Uterus (tissue), 3 donors: ENCODE measurements at regions not wholly inside any gene's neighbourhood (a gene's known extent, or its start where the extent isn't known, plus 50 kb on each side); places are given as distances from the start of the nearest gene placed in this dataset.

Experiments
- DNase-seq, 2 donors: peaks; one replicate each; pipeline ENCODE4 v3.0.0-alpha.2; 2019 to 2020
- H3K27ac ChIP-seq, 2 donors: fragments of 200-600 bp; sonication (generic); 1 replicate in 1 of 2; 2 replicates in 1 of 2; pipeline ENCODE4 v1.5.1; 2016 to 2018
- H3K27me3 ChIP-seq, 2 donors: fragments of 200-600 bp; sonication (generic); one replicate each; pipeline ENCODE4 v1.5.1; 2018 to 2019; ENCODE audit warnings: control low read depth in 1 of 2
- H3K36me3 ChIP-seq, 2 donors: fragments of 200-600 bp; sonication (generic); one replicate each; pipeline ENCODE4 v1.5.1; 2019; ENCODE audit warnings: control low read depth in 1 of 2
- H3K4me1 ChIP-seq, 2 donors: fragments of 200-600 bp; sonication (generic); one replicate each; pipeline ENCODE4 v1.5.1; 2018 to 2019; ENCODE audit warnings: control low read depth in 1 of 2
- H3K4me3 ChIP-seq, 2 donors: fragments of 200-600 bp; sonication (generic); 1 replicate in 1 of 2; 2 replicates in 1 of 2; pipeline ENCODE4 v1.5.1; 2018 to 2019; ENCODE audit warnings: mild to moderate bottlenecking in 1 of 2
- H3K9me3 ChIP-seq, 2 donors: fragments of 200-600 bp; sonication (generic); one replicate each; pipeline ENCODE4 v1.5.1; 2019; ENCODE audit warnings: control low read depth in 1 of 2
- CTCF ChIP-seq, 4 experiments: fragments of 200-600 bp in 2 of 4; fragments of 450-650 bp in 2 of 4; sonication (generic) in 2 of 4; IDR thresholded peaks; one replicate each; pipeline ENCODE4 v1.5.1; 2016 to 2019; ENCODE audit warnings: antibody characterized with exemption in 4 of 4, mild to moderate bottlenecking in 2 of 4, moderate library complexity in 1 of 4
- POLR2A ChIP-seq, 2 donors: fragments of 450-650 bp; IDR thresholded peaks; one replicate each; pipeline ENCODE4 v1.6.1; 2016; ENCODE audit warnings: antibody characterized with exemption in 2 of 2, mild to moderate bottlenecking in 1 of 2, moderate library complexity in 1 of 2
- intact Hi-C: fragments of 100-400 bp; cut with DNase I; formaldehyde crosslinking; loops from one replicate; pipeline ENCODE4 v1.15.1; 2023; ENCODE audit warnings: low total_unique reads
- donor health status: DM: yes; HTN: yes; CAD: no.

DNA sequence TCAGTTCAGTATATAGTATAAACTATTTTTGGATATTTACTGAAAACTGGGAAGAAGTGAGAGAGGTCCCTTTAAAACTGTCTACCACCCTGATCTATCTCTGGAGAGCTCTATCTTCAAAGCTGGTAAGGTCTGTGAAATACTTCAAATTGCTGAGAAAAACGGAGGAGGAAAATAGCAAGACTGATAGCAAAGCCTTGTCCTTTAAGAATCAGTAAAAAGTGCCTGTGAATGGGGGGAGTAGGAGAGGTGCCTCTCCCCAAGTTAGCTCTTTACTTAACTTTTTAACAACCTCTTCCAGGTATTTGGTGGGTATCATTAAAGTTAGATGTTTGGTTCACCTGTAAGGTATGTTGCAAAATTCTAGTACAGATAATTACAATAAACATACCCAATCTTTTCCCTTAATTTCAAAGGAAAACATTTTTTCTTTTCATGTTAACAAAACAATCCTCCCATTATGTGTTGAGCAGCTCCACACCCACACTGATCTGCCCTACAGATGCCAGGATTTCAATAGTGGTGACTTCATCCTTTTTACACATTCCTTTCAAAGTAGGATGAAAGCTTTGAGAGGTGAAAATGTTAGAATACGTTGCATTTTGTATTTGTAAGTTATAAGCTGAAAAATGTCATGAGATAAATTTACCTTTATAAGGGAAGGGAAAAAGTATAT is 149.2 kb downstream of the CRPPA start:
- intact Hi-C loops: no loop called here
- no peak for DNase-seq
- no peak for TF ChIP-seq POLR2A (IDR thresholded peaks at IDR 0.05)
- TF ChIP-seq CTCF (IDR thresholded peaks at IDR 0.05): no peak
- Histone ChIP-seq H3K27ac (no peak overlapping the region), H3K4me1 (no peaks in the 10 kb centered on the region), H3K4me3 (no peak overlapping the region), H3K9me3 (no peaks in the 10 kb centered on the region), H3K36me3 (no peaks in the 10 kb centered on the region), H3K27me3 (no peaks in the 10 kb centered on the region)

GRCh38 chr7:16271355-16271915 is 149.9 kb downstream of the CRPPA start:
- H3K27me3 ChIP-seq: no peaks in the 10 kb centered on the region
- no peaks in the 10 kb centered on the region for H3K4me1 ChIP-seq
- intact Hi-C loops: no loop called here
- DNase-seq: no peak
- no peaks in the 10 kb centered on the region for H3K9me3 ChIP-seq
- no peaks in the 10 kb centered on the region for H3K36me3 ChIP-seq
- no peak overlapping the region for H3K4me3 ChIP-seq
- no peak overlapping the region for H3K27ac ChIP-seq
- TF ChIP-seq CTCF (IDR thresholded peaks at IDR 0.05) (no peak), POLR2A (IDR thresholded peaks at IDR 0.05) (no peak)

- DNase-seq: no peak
- no peaks in the 10 kb centered on the region for H3K9me3 ChIP-seq
- no peak overlapping the region for H3K27ac ChIP-seq
- no peaks in the 10 kb centered on the region for H3K36me3 ChIP-seq
- no peaks in the 10 kb centered on the region for H3K27me3 ChIP-seq
- intact Hi-C loops: no loop called here
- no peaks in the 10 kb centered on the region for H3K4me1 ChIP-seq
- TF ChIP-seq POLR2A (IDR thresholded peaks at IDR 0.05) (no peak), CTCF (IDR thresholded peaks at IDR 0.05) (no peak)
- no peak overlapping the region for H3K4me3 ChIP-seq
These were observed 150.5 kb downstream of the CRPPA start for GRCh38 chr7:16270844-16271243.

GRCh38 chr7:16268821-16269768 is 152.2 kb downstream of the CRPPA start:
- Histone ChIP-seq H3K4me1 (no peaks in the 10 kb centered on the region), H3K36me3 (no peaks in the 10 kb centered on the region), H3K9me3 (no peaks in the 10 kb centered on the region), H3K4me3 (no peak overlapping the region), H3K27ac (no peak overlapping the region), H3K27me3 (no peaks in the 10 kb centered on the region)
- intact Hi-C loops: no loop called here
- TF ChIP-seq CTCF (IDR thresholded peaks at IDR 0.05) (no peak), POLR2A (IDR thresholded peaks at IDR 0.05) (no peak)
- DNase-seq: no peak
